ENCODE measurements at regions not wholly inside any gene's neighbourhood (a gene's known extent, or its start where the extent isn't known, plus 50 kb on each side); places are given as distances from the start of the nearest gene placed in this dataset.

- H3K36me3 Mint-ChIP-seq (ENCODE audit: low read depth): no peaks in the 10 kb centered on the region
- no peak overlapping the region for H3K27ac Mint-ChIP-seq
- no peaks in the 10 kb centered on the region for H3K27me3 Mint-ChIP-seq (ENCODE audit: low read depth)
- no peaks in the 10 kb centered on the region for H3K9me3 Mint-ChIP-seq
- no peaks in the 10 kb centered on the region for H3K4me1 Mint-ChIP-seq (ENCODE audit: low read depth)
- no peak overlapping the region for H3K4me3 Mint-ChIP-seq
Observed at GRCh38 chr10:105952153-105952552, 1212.4 kb downstream of the SORCS1 start.

DNA sequence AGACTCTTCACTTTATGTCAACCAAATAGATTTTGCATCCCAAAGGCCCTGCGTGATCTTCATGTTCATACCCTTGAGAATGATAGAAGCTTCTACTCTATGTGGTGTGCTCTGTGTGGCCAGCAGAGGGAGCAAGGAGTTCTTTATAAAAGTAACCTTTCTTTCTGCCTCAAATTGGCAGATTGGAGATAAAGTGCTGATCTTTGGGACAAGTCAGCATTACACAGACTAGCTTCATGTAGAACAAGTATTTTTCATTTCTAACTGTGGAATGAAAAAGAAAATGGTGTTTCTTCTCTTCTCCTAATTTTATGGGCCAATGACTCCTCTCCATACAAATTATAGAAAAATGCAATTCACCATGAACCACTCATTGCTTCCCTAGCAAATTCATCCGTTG is 1214.1 kb downstream of the SORCS1 start:
- Mint-ChIP-seq H3K9me3 (no peaks in the 10 kb centered on the region), H3K4me3 (no peak overlapping the region), H3K27ac (no peak overlapping the region), H3K36me3 (ENCODE audit: low read depth) (no peaks in the 10 kb centered on the region), H3K4me1 (ENCODE audit: low read depth) (no peaks in the 10 kb centered on the region), H3K27me3 (ENCODE audit: low read depth) (no peaks in the 10 kb centered on the region)

GRCh38 chr10:105949721-105950120 is 1214.8 kb downstream of the SORCS1 start:
- H3K4me1 Mint-ChIP-seq (ENCODE audit: low read depth): no peaks in the 10 kb centered on the region
- H3K4me3 Mint-ChIP-seq: no peak overlapping the region
- no peaks in the 10 kb centered on the region for H3K9me3 Mint-ChIP-seq
- no peaks in the 10 kb centered on the region for H3K27me3 Mint-ChIP-seq (ENCODE audit: low read depth)
- no peak overlapping the region for H3K27ac Mint-ChIP-seq
- no peaks in the 10 kb centered on the region for H3K36me3 Mint-ChIP-seq (ENCODE audit: low read depth)

GRCh38 chr10:105925045-105925785 is 1239.3 kb downstream of the SORCS1 start:
- Mint-ChIP-seq H3K4me3 (no peak overlapping the region), H3K4me1 (ENCODE audit: low read depth) (no peaks in the 10 kb centered on the region), H3K36me3 (ENCODE audit: low read depth) (no peaks in the 10 kb centered on the region), H3K9me3 (peaks cover 8% of the 10 kb centered on the region), H3K27ac (no peak overlapping the region), H3K27me3 (ENCODE audit: low read depth) (no peaks in the 10 kb centered on the region)

- no peak overlapping the region for H3K4me3 Mint-ChIP-seq
- no peaks in the 10 kb centered on the region for H3K4me1 Mint-ChIP-seq (ENCODE audit: low read depth)
- no peaks in the 10 kb centered on the region for H3K36me3 Mint-ChIP-seq (ENCODE audit: low read depth)
- peaks cover 8% of the 10 kb centered on the region for H3K9me3 Mint-ChIP-seq
- H3K27me3 Mint-ChIP-seq (ENCODE audit: low read depth): no peaks in the 10 kb centered on the region
- H3K27ac Mint-ChIP-seq: no peak overlapping the region
Observed at GRCh38 chr10:105921348-105921747, 1243.2 kb downstream of the SORCS1 start.

GRCh38 chr10:105914432-105914831 is 1250.1 kb downstream of the SORCS1 start:
- no peaks in the 10 kb centered on the region for H3K4me1 Mint-ChIP-seq (ENCODE audit: low read depth)
- H3K9me3 Mint-ChIP-seq: peaks cover 3% of the 10 kb centered on the region
- H3K27ac Mint-ChIP-seq: no peak overlapping the region
- no peaks in the 10 kb centered on the region for H3K36me3 Mint-ChIP-seq (ENCODE audit: low read depth)
- no peaks in the 10 kb centered on the region for H3K27me3 Mint-ChIP-seq (ENCODE audit: low read depth)
- H3K4me3 Mint-ChIP-seq: no peak overlapping the region

GRCh38 chr10:105908701-105909100 is 1255.8 kb downstream of the SORCS1 start:
- H3K9me3 Mint-ChIP-seq: no peaks in the 10 kb centered on the region
- no peak overlapping the region for H3K27ac Mint-ChIP-seq

GRCh38 chr10:105885495-105885894 is 1244.4 kb downstream of the SORCS3 start:
- Mint-ChIP-seq H3K9me3 (peaks cover 4% of the 10 kb centered on the region), H3K4me3 (no peak overlapping the region), H3K4me1 (ENCODE audit: low read depth) (no peaks in the 10 kb centered on the region), H3K27ac (no peak overlapping the region), H3K27me3 (ENCODE audit: low read depth) (no peaks in the 10 kb centered on the region), H3K36me3 (ENCODE audit: low read depth) (no peaks in the 10 kb centered on the region)

More at GRCh38 chr10:105908701-105909100, 1255.8 kb downstream of the SORCS1 start:
- no peaks in the 10 kb centered on the region for H3K4me1 Mint-ChIP-seq (ENCODE audit: low read depth)
- H3K27me3 Mint-ChIP-seq (ENCODE audit: low read depth): no peaks in the 10 kb centered on the region
- H3K36me3 Mint-ChIP-seq (ENCODE audit: low read depth): no peaks in the 10 kb centered on the region
- H3K4me3 Mint-ChIP-seq: no peak overlapping the region

GRCh38 chr10:105879401-105879800 is 1238.3 kb downstream of the SORCS3 start:
- Mint-ChIP-seq H3K27me3 (ENCODE audit: low read depth) (no peaks in the 10 kb centered on the region), H3K36me3 (ENCODE audit: low read depth) (no peaks in the 10 kb centered on the region), H3K9me3 (no peaks in the 10 kb centered on the region), H3K4me3 (no peak overlapping the region), H3K4me1 (ENCODE audit: low read depth) (no peaks in the 10 kb centered on the region), H3K27ac (no peak overlapping the region)

DNA sequence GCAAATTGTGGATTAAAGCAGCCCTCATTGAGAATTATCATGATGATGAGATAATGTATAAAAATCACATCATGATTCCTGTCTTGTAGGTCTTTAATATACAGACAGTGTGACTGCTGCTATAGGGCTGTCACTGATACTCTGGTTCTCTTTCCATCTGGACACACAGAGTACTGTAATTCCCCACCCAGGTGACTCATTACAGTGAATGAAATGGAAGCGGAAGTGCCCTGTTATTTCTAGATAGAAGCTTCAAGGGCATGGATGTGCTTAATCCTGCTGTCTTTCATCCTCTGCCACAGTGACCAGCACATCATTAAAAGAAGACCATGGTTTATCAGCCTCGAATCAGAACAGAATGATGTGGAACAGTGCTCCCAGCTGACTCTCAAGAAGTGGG is 1234.0 kb downstream of the SORCS3 start:
- Mint-ChIP-seq H3K9me3 (no peaks in the 10 kb centered on the region), H3K4me3 (no peak overlapping the region), H3K27me3 (ENCODE audit: low read depth) (no peaks in the 10 kb centered on the region), H3K36me3 (ENCODE audit: low read depth) (no peaks in the 10 kb centered on the region), H3K4me1 (ENCODE audit: low read depth) (no peaks in the 10 kb centered on the region), H3K27ac (no peak overlapping the region)

DNA sequence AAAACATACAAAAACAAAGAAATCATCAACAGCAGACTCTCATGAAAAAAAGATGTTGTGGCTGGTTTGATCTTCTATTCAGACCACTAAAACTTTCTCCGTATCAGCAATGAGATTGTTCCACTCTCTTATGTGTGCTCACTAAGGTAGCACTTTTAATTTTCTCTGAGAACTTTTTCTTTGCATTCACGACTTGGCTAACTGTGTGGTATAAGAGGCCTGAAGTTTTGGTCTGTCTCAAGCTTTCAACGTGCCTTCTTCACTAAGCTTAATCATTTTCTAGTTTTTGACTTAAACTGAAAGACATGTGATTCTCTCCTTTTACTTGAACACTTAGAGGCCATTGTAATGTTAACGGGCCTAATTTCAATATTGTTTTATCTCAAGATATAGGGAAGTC is 1231.6 kb downstream of the SORCS3 start:
- H3K36me3 Mint-ChIP-seq (ENCODE audit: low read depth): no peaks in the 10 kb centered on the region
- H3K27ac Mint-ChIP-seq: no peak overlapping the region

GRCh38 chr10:105868935-105869334 is 1227.8 kb downstream of the SORCS3 start:
- Mint-ChIP-seq H3K4me3 (no peak overlapping the region), H3K4me1 (ENCODE audit: low read depth) (no peaks in the 10 kb centered on the region), H3K27ac (no peak overlapping the region), H3K9me3 (no peaks in the 10 kb centered on the region), H3K36me3 (ENCODE audit: low read depth) (no peaks in the 10 kb centered on the region), H3K27me3 (ENCODE audit: low read depth) (no peaks in the 10 kb centered on the region)

More for the DNA sequence above, 1231.6 kb downstream of the SORCS3 start:
- Mint-ChIP-seq H3K4me1 (ENCODE audit: low read depth) (no peaks in the 10 kb centered on the region), H3K27me3 (ENCODE audit: low read depth) (no peaks in the 10 kb centered on the region), H3K4me3 (no peak overlapping the region), H3K9me3 (no peaks in the 10 kb centered on the region)

DNA sequence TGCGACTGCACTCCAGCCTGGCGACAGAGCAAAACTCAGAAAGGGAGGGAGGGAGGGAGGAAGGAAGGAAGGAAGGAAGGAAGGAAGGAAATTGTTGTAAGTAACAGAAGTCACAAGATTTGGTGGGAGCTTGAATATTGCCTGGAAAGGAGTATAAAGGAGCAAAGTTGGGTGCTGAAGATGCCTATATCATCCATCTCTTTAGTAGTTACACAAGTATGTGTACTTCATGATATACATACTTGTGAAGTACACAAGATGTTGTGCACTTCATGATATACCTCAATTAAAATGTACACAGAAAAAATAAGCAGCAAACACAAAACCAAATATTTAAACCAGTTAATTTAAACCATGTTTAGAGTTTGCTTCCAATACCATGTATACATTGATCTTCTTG is 1223.8 kb downstream of the SORCS3 start:
- Mint-ChIP-seq H3K4me1 (ENCODE audit: low read depth) (no peaks in the 10 kb centered on the region), H3K36me3 (ENCODE audit: low read depth) (no peaks in the 10 kb centered on the region), H3K27ac (no peak overlapping the region), H3K4me3 (no peak overlapping the region), H3K27me3 (ENCODE audit: low read depth) (no peaks in the 10 kb centered on the region), H3K9me3 (no peaks in the 10 kb centered on the region)

- Mint-ChIP-seq H3K9me3 (no peaks in the 10 kb centered on the region), H3K36me3 (ENCODE audit: low read depth) (no peaks in the 10 kb centered on the region), H3K4me3 (no peak overlapping the region), H3K27me3 (ENCODE audit: low read depth) (no peaks in the 10 kb centered on the region), H3K4me1 (ENCODE audit: low read depth) (peaks cover 2% of the 10 kb centered on the region), H3K27ac (no peak overlapping the region)
Observed at GRCh38 chr10:105857268-105858264, 1216.5 kb downstream of the SORCS3 start.

- Mint-ChIP-seq H3K27me3 (ENCODE audit: low read depth) (no peaks in the 10 kb centered on the region), H3K36me3 (ENCODE audit: low read depth) (no peaks in the 10 kb centered on the region), H3K27ac (no peak overlapping the region), H3K9me3 (no peaks in the 10 kb centered on the region), H3K4me1 (ENCODE audit: low read depth) (peaks cover 2% of the 10 kb centered on the region), H3K4me3 (no peak overlapping the region)
Observed at GRCh38 chr10:105855791-105856190, 1214.7 kb downstream of the SORCS3 start.
